ENCODE measurements at regions not wholly inside any gene's neighbourhood (a gene's known extent, or its start where the extent isn't known, plus 50 kb on each side); places are given as distances from the start of the nearest gene placed in this dataset.

DNA sequence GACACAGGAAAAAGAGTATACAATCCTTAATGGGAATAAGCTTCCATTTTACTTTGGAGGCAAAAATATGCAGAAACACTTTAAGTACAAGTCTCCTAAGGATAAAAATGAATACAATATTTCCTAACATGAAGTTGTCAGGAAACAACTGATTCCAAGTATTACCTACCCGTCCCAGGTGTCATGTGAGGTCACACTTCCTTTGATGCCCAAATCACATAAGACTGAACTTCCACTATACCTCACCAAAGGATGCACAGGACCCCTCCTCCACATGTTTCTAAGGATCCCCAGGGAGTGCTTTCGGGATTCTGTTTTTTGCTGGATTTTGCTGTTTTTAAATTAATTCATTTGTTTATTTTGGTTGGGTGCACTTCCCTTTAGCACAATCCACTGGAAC is 438.5 kb upstream of the TCF4 start:
- H3K27me3 ChIP-seq (ENCODE audit: insufficient read depth, low read depth, severe bottlenecking) = no peaks in the 10 kb centered on the region
- H3K27ac ChIP-seq = no peak overlapping the region
- no peaks in the 10 kb centered on the region for H3K9me3 ChIP-seq (ENCODE audit: severe bottlenecking)
- no peak overlapping the region for H3K4me3 ChIP-seq (ENCODE audit: low read depth, low read length)
- TF ChIP-seq, protein P1, sequence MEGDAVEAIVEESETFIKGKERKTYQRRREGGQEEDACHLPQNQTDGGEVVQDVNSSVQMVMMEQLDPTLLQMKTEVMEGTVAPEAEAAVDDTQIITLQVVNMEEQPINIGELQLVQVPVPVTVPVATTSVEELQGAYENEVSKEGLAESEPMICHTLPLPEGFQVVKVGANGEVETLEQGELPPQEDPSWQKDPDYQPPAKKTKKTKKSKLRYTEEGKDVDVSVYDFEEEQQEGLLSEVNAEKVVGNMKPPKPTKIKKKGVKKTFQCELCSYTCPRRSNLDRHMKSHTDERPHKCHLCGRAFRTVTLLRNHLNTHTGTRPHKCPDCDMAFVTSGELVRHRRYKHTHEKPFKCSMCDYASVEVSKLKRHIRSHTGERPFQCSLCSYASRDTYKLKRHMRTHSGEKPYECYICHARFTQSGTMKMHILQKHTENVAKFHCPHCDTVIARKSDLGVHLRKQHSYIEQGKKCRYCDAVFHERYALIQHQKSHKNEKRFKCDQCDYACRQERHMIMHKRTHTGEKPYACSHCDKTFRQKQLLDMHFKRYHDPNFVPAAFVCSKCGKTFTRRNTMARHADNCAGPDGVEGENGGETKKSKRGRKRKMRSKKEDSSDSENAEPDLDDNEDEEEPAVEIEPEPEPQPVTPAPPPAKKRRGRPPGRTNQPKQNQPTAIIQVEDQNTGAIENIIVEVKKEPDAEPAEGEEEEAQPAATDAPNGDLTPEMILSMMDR (IDR thresholded peaks at IDR 0.05; ENCODE audit: low read depth, low read length) = no peak
- no peaks in the 10 kb centered on the region for H3K36me3 ChIP-seq
- DNase-seq = no peak

DNA sequence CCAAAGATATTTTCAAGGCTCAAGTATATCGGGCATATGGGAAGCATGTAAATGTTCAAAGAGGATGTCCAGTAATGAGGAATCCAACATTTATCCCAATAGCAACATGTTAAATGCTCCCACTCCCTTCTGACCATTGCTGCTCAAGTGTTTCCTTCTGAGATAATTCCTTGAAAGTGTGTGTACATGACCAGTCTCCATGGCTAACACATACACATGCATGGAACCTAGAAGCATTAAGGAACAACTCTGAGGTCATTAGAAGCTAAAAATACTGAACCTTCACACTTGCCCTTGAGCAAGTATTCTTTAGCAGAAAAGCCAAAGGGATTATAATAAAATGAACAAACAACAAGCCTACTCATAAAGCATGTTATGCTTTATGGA is 433.8 kb upstream of the TCF4 start:
- Histone ChIP-seq H3K27ac (no peak overlapping the region), H3K27me3 (ENCODE audit: insufficient read depth, low read depth, severe bottlenecking) (no peaks in the 10 kb centered on the region), H3K36me3 (no peaks in the 10 kb centered on the region), H3K9me3 (ENCODE audit: severe bottlenecking) (no peaks in the 10 kb centered on the region), H3K4me3 (ENCODE audit: low read depth, low read length) (no peak overlapping the region)
- DNase-seq = no peak
- TF ChIP-seq, protein P1 (IDR thresholded peaks at IDR 0.05; ENCODE audit: low read depth, low read length) = no peak

DNA sequence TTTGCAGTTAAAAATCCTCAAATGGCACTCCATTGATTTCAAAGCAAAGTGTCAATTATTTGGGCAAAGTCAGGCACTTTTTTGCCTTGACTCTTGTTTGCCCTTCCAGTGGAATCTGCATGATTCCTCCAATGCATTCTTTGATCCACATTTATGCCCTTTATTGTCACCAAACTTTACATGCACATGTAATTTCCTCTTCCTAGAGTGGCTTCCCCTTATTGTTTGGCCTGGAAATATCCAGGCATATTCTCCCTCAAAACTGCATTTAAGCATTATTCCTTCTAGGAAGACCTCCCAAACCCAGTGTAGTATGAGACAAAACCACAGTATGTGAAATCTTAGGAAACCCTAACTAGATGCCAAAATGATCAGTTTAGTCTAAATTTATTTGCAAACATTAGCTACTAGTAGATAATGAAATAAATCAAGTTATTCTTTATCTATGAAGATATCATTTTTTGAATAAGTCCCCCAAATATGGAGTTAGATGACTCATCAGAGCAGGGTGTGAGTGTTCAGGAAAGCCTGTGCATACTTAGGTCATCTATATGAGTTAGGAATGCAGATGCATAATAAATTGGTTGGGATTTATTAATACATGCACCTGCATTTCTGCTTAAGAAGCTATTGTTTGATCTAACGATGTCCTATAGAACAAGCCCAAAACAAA is 433.3 kb upstream of the TCF4 start:
- Histone ChIP-seq H3K4me3 (ENCODE audit: low read depth, low read length) (no peak overlapping the region), H3K27ac (no peak overlapping the region), H3K27me3 (ENCODE audit: insufficient read depth, low read depth, severe bottlenecking) (no peaks in the 10 kb centered on the region), H3K36me3 (no peaks in the 10 kb centered on the region), H3K9me3 (ENCODE audit: severe bottlenecking) (no peaks in the 10 kb centered on the region)
- DNase-seq = no peak
- TF ChIP-seq, protein P1 (IDR thresholded peaks at IDR 0.05; ENCODE audit: low read depth, low read length) = no peak

DNA sequence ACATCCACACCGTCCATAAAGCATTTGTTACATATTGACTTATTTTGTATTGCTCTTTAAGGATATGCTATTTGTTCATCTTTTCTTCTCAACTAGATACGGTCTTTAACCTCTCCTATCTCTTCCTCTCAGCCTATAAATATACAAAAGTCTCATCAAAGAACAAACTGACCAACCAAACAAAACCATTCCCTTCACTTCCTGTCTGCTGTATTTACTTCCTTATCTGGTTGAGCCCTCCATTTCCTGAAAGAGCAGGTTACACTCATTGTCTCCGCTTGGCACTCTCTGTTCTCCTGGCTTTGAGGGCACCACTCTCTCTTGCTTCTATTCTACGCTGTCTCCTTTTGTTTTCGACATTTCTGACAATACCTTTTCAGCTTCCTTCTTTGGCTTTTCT is 431.9 kb upstream of the TCF4 start:
- Histone ChIP-seq H3K9me3 (ENCODE audit: severe bottlenecking) (no peaks in the 10 kb centered on the region), H3K27ac (no peak overlapping the region), H3K36me3 (no peaks in the 10 kb centered on the region), H3K27me3 (ENCODE audit: insufficient read depth, low read depth, severe bottlenecking) (no peaks in the 10 kb centered on the region), H3K4me3 (ENCODE audit: low read depth, low read length) (no peak overlapping the region)
- DNase-seq = no peak
- TF ChIP-seq, protein P1 (IDR thresholded peaks at IDR 0.05; ENCODE audit: low read depth, low read length) = no peak

DNA sequence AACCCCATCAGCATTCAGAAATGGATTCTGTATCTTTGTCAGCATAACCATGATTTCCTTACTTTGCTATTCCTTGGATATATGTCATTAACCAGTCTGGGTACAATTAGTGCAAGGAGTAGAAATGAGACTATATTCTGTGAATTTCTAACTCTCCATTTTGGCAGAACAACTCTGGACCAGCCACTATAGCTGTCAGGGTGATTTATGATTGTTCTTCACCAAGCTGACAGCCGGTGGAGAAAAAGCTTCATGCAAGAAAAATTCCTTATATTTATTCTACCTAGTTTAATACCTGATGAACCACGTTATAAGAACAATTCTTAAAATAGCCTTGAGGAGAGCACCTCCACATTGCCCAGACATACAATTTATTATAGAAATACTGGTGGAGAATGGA is 431.2 kb upstream of the TCF4 start:
- Histone ChIP-seq H3K27ac (no peak overlapping the region), H3K27me3 (ENCODE audit: insufficient read depth, low read depth, severe bottlenecking) (no peaks in the 10 kb centered on the region), H3K4me3 (ENCODE audit: low read depth, low read length) (no peak overlapping the region), H3K9me3 (ENCODE audit: severe bottlenecking) (no peaks in the 10 kb centered on the region), H3K36me3 (no peaks in the 10 kb centered on the region)
- no peak for DNase-seq
- TF ChIP-seq, protein P1 (IDR thresholded peaks at IDR 0.05; ENCODE audit: low read depth, low read length) = no peak

DNA sequence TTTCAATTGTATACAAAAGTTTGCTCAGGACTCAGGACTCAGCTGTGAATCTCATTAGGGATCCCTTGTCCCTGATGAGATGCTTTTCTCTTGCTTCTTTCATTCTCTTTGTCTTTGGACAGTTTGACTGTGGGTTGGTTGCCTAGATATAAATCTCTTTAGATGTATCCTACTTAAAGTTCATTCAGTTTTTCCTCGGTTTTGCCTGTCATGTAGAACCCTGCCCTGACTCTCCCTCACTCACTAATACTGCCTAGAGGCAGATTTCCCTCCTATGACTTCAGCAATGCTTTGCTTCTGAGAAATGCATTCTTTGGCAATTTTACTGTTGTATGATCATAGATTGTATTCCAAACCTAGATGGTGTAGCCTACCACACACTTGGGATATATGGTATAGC is 421.4 kb upstream of the TCF4 start:
- DNase-seq = no peak
- Histone ChIP-seq H3K4me3 (ENCODE audit: low read depth, low read length) (no peak overlapping the region), H3K27me3 (ENCODE audit: insufficient read depth, low read depth, severe bottlenecking) (no peaks in the 10 kb centered on the region), H3K36me3 (no peaks in the 10 kb centered on the region), H3K27ac (no peak overlapping the region), H3K9me3 (ENCODE audit: severe bottlenecking) (peaks cover 9% of the 10 kb centered on the region)
- TF ChIP-seq, protein P1 (IDR thresholded peaks at IDR 0.05; ENCODE audit: low read depth, low read length) = no peak
